HL-60/S4 treated with retinoic acid at 250 ng/mL for 4 days and 3 days (cell line): ENCODE measurements at regions not wholly inside any gene's neighbourhood (a gene's known extent, or its start where the extent isn't known, plus 50 kb on each side); places are given as distances from the start of the nearest gene placed in this dataset.

ENCODE experiments used
- in situ Hi-C: fragments of 300-500 bp; cut with MboI; formaldehyde crosslinking; loops from 2 replicates; pipeline ENCODE4 v1.7.0; 2022; ENCODE audit warnings: low sequenced_read_pairs

DNA sequence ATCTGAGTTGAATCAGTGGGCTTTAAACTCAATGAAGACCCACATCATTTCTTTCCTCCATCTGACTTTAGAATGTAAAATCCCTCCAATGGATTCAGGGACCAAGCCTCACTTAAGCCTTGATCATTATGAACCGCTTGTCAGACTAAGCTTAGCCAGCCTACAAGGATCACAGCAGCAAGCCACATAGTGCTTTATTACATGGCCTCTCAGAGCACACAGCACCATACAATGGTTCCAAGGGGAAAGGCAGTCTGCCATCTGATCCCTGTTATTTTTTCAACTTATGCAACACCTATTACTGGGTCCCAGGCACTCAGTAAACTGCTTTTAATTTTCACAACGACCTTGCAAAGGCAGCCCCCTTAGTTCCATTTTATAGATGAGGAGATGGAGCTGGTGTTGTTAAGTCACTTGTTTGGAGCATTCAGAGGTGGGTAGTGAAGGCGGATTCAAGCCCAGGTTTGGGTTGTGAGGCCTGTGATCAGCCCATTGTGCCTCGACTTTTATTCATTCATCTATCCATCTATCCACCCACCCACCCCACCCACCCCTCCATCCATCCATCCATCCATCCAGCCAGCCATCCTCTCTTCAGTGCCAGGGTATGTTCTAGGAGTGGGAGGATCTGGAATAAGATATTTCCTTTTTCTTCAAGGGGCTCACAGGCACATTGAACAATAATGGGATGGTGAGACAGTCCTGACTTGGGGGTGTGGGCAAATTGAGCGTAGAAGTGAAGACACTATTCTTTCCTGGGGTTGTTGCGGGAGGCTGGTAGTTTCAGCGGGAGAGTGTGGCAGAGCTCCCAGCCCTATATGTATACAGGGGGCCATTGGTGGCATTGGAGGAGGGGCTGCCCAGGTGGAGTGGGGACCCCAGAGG, 141.2 kb downstream of the MYCN start:
- in situ Hi-C loops: no loop called here

- in situ Hi-C loops: no loop called here
These were observed 140.2 kb downstream of the MYCN start for GRCh38 chr2:16080516-16080915.

DNA sequence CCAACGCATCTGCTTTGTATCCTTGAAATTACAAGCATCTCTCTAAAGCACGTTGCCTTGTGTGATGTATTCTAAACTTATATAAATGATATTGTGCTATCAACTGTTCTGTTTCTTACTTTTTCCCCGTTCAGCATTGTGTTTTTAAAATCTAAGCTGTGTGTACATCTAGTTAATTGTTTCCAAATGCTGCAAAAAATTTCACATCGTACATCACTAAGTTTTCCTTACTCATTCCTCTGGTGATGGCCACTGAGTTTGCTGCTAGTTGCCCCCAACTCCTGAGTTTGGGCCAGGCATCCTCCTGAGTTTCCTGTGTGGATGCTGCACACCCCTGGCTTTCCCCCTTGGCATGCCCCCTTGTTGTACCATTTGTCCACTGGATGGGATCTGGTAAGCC, 139.7 kb downstream of the MYCN start:
- in situ Hi-C loops: no loop called here

DNA sequence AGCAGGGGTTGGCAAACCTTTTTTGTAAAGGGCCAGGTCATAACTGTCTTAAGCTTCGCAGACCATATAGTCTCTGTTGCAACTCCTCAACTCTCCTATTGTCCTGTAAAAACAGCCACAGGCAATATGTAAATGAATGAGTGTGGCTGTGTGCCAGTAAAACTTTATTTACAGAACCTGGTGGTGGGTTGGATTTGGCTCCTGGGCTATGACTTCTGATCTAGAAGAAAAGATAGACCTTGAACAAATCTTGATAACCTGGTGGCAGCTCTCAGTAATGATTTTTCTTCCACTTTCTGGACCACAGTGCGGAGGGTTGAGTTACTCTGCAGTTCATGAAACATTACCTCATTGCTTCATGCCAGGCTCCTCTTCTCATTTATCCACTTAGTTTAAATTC, 139.3 kb downstream of the MYCN start:
- in situ Hi-C loops: no loop called here

GRCh38 chr2:16077601-16078000, 137.3 kb downstream of the MYCN start:
- in situ Hi-C loops: no loop called here

- in situ Hi-C loops: no loop called here
These were observed 136.6 kb downstream of the MYCN start for GRCh38 chr2:16076911-16077310.

- in situ Hi-C loops: no loop called here
These were observed 135.0 kb downstream of the MYCN start for GRCh38 chr2:16075045-16076012.

- in situ Hi-C loops: no loop called here
These were observed 133.6 kb downstream of the MYCN start for GRCh38 chr2:16073921-16074425.

DNA sequence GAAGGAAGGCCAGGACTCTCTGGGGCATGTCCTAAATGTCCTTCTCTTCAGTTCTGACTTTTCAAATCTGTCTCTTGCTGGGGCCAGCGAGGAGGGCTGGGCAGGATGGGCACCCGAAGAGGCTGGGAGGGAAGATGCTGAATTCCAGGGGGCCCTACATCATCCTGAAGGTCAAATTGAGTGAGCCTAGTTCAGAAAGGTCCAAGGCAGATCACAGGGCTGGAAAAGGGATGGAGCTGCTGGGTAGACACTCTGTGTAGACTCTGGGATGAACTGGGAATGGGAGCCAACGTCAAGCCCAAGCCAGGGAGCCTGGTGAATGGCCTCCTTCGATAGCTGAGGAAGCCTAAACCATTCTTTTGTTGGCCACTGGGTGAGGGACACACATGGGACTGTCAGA, 133.1 kb downstream of the MYCN start:
- in situ Hi-C loops: no loop called here

DNA sequence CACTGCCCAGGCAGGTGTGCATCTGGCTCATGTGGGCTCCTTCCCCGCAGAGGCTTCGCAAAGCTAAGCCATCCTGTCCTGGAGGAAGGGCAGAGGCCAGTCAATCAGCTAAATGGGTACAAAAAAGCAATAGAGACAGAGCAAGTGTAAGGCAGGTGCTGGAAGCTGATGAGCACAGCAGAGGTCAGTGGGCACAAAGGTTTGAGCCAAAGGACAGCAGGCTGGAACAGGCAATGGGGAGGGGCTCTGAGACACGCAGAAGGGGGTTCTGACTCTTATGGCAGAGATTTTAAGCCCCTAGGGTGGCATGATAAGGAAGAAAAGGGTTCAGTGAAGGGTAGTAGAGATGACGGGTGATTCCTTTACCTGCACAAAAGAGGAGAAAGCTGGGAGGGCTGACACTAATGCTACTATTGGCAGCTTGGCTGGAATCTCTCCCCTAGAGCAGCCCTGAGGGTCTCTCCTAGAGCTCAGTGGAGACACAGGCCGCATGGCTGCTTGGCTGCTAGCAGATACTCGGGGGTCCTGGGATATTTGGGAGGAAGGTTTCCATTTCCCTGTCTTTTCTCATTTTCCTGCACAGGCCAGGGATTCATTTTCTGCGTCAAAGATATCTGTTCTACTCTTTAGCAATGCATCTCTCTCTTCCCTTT, 132.4 kb downstream of the MYCN start:
- in situ Hi-C loops: no loop called here

DNA sequence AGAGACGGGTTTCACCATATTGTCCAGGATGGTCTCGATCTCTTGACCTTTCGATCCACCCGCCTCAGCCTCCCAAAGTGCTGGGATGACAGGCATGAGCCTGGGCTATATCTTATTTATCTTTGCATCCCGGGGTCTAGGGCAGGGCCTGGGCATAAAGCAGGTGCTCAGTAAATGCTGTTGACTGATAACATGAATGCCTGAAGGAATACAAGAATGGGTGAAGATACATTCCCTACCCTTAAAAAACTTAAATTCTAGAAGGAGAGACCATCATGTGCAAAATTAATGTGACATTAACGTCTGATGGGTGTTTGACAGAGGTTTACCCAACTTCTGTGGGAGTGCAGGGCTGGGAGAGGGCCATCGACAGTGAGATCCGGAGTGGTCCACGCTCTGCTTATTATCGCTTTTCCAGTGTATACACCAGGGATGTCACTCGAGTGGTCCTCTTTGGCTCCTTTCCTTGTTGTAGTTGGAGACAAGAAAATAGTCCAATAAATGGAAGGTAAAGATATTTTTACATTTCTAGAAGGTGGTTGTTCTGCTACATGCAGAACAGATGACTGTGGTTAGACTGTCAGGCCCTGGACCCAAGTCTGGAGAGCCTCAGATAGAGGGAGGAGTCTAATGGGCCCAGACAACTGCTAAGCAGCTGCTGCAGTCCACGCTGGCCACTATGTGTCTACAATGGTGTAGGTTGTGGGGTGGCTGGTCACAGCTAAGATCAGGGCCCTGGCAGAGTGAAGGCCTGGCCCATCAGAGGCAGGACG, 131.7 kb downstream of the MYCN start:
- in situ Hi-C loops: no loop called here

DNA sequence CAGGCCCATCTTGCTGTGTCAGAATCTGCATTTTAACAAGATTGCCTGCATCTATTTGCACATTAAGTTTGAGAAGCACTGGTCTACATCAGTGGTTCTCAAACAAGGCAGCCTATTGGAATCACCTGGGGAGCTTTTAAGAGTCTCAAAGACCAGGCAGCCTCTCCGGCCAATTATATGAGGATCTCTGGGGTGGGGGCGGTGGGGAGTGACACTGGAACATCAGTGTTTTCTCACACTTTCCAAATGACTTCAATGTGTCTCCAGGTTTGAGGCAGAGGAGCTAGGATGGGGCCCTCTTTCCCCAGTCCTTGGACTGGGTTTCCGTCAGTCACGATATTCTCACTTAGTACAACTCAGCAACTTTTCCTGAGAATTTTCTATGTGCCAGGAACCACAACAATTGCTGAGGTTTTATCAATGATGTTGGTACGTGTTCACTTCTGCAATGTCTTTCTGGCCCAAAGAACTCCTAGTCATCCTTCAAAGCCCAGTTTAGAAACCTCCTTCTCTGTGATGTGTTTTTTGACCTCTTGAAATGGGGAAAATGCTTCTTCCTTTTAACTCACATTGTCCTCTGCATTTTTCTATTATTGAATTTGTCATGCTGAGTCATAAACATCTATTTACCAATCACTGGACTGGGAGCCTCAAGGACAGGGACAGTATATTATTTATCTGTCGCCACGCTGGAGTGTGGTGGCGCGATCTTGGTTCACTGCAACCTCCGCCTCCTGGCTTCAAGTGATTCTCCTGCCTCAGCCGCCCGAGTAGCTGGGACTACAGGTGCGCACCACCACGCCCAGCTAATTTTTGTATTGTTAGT, 130.9 kb downstream of the MYCN start:
- in situ Hi-C loops: no loop called here

DNA sequence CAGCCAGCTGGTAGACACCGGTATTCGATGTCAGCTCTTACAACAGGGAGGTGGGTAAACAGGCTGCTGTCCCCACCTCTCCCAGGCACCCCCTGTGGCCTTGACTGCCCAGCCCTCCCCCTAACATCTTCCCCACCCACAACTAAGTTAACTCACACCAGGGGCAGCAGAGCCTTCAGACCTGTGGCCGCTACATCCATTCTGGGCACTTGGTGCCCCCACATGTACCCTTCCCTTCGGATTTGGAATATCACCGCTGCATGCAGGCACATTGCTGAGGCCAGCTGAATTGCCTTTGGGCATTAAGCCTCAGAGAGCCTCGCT, 130.3 kb downstream of the MYCN start:
- in situ Hi-C loops: no loop called here

GRCh38 chr2:16069933-16070647, 129.7 kb downstream of the MYCN start:
- in situ Hi-C loops: no loop called here

DNA sequence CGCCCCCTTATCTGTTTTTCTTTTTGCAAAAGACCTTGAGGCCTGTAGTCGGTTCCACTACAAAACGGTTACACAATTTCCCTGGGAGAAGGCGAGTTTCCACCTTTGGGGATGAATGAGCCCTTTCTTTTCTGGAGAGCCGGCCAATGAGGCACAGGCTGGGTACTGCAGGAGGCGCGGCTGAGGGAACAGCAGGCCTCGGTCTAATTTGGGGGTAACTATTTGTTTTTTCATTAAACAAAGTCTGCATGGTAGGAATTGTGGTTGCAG, 129.2 kb downstream of the MYCN start:
- in situ Hi-C loops: no loop called here

- in situ Hi-C loops: no loop called here
These were observed 128.2 kb downstream of the MYCN start for GRCh38 chr2:16068552-16068940.

GRCh38 chr2:16067866-16068551, 127.7 kb downstream of the MYCN start:
- in situ Hi-C loops: no loop called here

DNA sequence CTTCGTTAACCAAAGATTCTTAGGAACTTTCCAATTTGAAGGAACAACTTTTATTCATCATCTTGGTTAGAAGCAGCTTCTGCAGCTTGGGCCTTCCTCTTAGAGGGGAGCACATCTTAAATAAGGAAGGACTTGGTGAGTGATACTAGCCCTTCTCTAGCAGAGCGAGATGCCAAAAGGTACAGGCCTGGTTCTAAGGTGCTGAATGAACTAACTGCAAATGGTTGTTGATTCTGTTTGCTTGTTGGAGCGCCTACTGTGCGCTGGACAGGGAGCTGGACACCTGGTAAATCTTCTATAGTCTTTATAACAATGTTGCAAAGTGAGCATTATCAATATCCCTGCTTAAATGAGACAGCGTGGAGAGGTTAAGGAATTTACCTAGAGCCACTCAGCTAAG, 127.1 kb downstream of the MYCN start:
- in situ Hi-C loops: no loop called here

GRCh38 chr2:16067037-16067406, 126.7 kb downstream of the MYCN start:
- in situ Hi-C loops: no loop called here
